Astrocyte (in vitro differentiated cells and primary cell): ENCODE measurements at regions not wholly inside any gene's neighbourhood (a gene's known extent, or its start where the extent isn't known, plus 50 kb on each side); places are given as distances from the start of the nearest gene placed in this dataset.

ENCODE experiments used
- DNase-seq: peaks from one replicate; pipeline ENCODE4 v3.0.0-alpha.2; 2010; ENCODE audit warnings: low read depth
- FAIRE-seq: peaks from 2 replicates; lab custom pipeline; 2011; peaks lifted over from hg19 to GRCh38; lab: Jason Lieb, UNC
- H2AFZ ChIP-seq: 2 replicates; pipeline ENCODE4 v1.6.0; 2012; ENCODE audit warnings: low read depth, low read length, inconsistent platforms
- H3K27ac ChIP-seq: 2 replicates; pipeline ENCODE4 v1.5.1; 2011; ENCODE audit warnings: low read depth, low read length, inconsistent platforms
- H3K27me3 ChIP-seq: 2 replicates; pipeline ENCODE4 v1.6.0; 2011; ENCODE audit warnings: low read length, inconsistent platforms; ENCODE audit not compliant: insufficient read depth
- H3K36me3 ChIP-seq: 2 replicates; pipeline ENCODE4 v1.5.1; 2011; ENCODE audit warnings: low read length, inconsistent platforms; ENCODE audit not compliant: insufficient read depth
- H3K4me1 ChIP-seq: 2 replicates; pipeline ENCODE4 v1.5.1; 2011; ENCODE audit warnings: low read length, inconsistent platforms; ENCODE audit not compliant: insufficient read depth
- H3K4me2 ChIP-seq: 2 replicates; pipeline ENCODE4 v1.6.0; 2012; ENCODE audit warnings: low read length, inconsistent platforms
- H3K4me3 ChIP-seq: 2 replicates; pipeline ENCODE4 v1.5.1; 2011; ENCODE audit warnings: low read depth, mild to moderate bottlenecking, low read length, inconsistent platforms; ENCODE audit not compliant: insufficient read depth
- H3K79me2 ChIP-seq: 2 replicates; pipeline ENCODE4 v1.6.0; 2012; ENCODE audit warnings: mild to moderate bottlenecking, low read length, inconsistent platforms; ENCODE audit not compliant: insufficient read depth
- H3K9ac ChIP-seq: 2 replicates; pipeline ENCODE4 v1.6.0; 2012; ENCODE audit warnings: mild to moderate bottlenecking, low read length, inconsistent platforms
- H3K9me3 ChIP-seq: 2 replicates; pipeline ENCODE4 v1.5.1; 2012; ENCODE audit warnings: low read depth, mild to moderate bottlenecking, low read length, inconsistent platforms; ENCODE audit not compliant: insufficient read depth
- H4K20me1 ChIP-seq: 2 replicates; pipeline ENCODE4 v1.6.0; 2012; ENCODE audit warnings: low read length, inconsistent platforms; ENCODE audit not compliant: insufficient read depth
- H3K27ac Mint-ChIP-seq: one replicate; pipeline ENCODE4 v1.8.0; 2021; ENCODE audit warnings: mild to moderate bottlenecking, mixed read lengths; ENCODE audit not compliant: unreplicated experiment
- H3K27me3 Mint-ChIP-seq: one replicate; pipeline ENCODE4 v1.8.0; 2021; ENCODE audit warnings: low read depth, mixed read lengths; ENCODE audit not compliant: unreplicated experiment
- H3K36me3 Mint-ChIP-seq: one replicate; pipeline ENCODE4 v1.8.0; 2021; ENCODE audit warnings: low read depth, mixed read lengths; ENCODE audit not compliant: unreplicated experiment
- H3K4me1 Mint-ChIP-seq: one replicate; pipeline ENCODE4 v1.8.0; 2021; ENCODE audit warnings: low read depth, mixed read lengths; ENCODE audit not compliant: unreplicated experiment
- H3K4me3 Mint-ChIP-seq: one replicate; pipeline ENCODE4 v1.8.0; 2021; ENCODE audit warnings: mild to moderate bottlenecking, moderate library complexity, mixed read lengths; ENCODE audit not compliant: unreplicated experiment
- H3K9me3 Mint-ChIP-seq: one replicate; pipeline ENCODE4 v1.8.0; 2021; ENCODE audit warnings: mild to moderate bottlenecking, mixed read lengths; ENCODE audit not compliant: unreplicated experiment
- CTCF ChIP-seq: IDR thresholded peaks from 2 replicates; pipeline ENCODE4 v1.5.1; 2011; ENCODE audit warnings: low read depth, mild to moderate bottlenecking, inconsistent platforms, low read length, moderate library complexity; ENCODE audit not compliant: insufficient read depth
- EZH2 ChIP-seq: IDR thresholded peaks from 2 replicates; pipeline ENCODE4 v1.6.1; 2012; ENCODE audit warnings: mild to moderate bottlenecking, low read length, inconsistent platforms; ENCODE audit not compliant: insufficient read depth

- Histone ChIP-seq H3K79me2 (no peaks in the 10 kb centered on the region), H3K9me3 (no peaks in the 10 kb centered on the region), H3K9ac (no peak overlapping the region), H3K4me2 (no peak overlapping the region), H3K4me3 (no peak overlapping the region), H3K36me3 (no peaks in the 10 kb centered on the region), H3K4me1 (peaks cover 3% of the 10 kb centered on the region), H2AFZ (no peak overlapping the region), H4K20me1 (no peaks in the 10 kb centered on the region), H3K27ac (no peak overlapping the region), H3K27me3 (no peaks in the 10 kb centered on the region)
- no peak overlapping the region for H3K27ac Mint-ChIP-seq
- no peaks in the 10 kb centered on the region for H3K4me1 Mint-ChIP-seq
- H3K4me3 Mint-ChIP-seq = no peak overlapping the region
- no peak for TF ChIP-seq EZH2
- no peak for TF ChIP-seq CTCF
- no peaks in the 10 kb centered on the region for H3K36me3 Mint-ChIP-seq
- no peaks in the 10 kb centered on the region for H3K27me3 Mint-ChIP-seq
- no peak for DNase-seq
- FAIRE-seq = no peak
- H3K9me3 Mint-ChIP-seq = peaks cover 14% of the 10 kb centered on the region
These were observed 580.0 kb downstream of the TBC1D22A start for GRCh38 chr22:47342446-47342845.

DNA sequence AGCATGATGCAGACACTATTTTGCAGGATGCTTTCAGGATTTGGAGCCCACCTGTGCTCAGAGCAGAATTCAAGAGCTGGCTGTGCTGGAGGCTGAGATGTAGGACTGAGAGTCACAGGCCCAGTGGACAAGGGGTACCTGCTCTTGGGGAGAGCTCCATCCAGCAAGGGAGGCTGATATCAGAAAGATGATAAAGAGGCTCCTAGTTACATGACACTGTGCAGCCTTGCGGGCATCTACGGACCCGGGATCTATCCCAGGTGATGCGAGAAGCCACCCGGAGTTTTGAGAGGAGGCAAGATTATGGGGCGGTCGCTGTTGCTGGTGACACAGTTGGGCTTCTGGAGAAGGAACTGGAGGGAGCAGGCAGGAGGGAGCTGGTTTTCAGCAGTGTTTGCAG is 579.0 kb downstream of the TBC1D22A start:
- Mint-ChIP-seq H3K27ac (no peak overlapping the region), H3K27me3 (no peaks in the 10 kb centered on the region), H3K9me3 (peaks cover 17% of the 10 kb centered on the region), H3K4me1 (no peaks in the 10 kb centered on the region), H3K36me3 (no peaks in the 10 kb centered on the region), H3K4me3 (no peak overlapping the region)
- Histone ChIP-seq H3K36me3 (no peaks in the 10 kb centered on the region), H2AFZ (no peak overlapping the region), H3K4me1 (peaks cover 9% of the 10 kb centered on the region), H3K9me3 (no peaks in the 10 kb centered on the region), H3K27me3 (no peaks in the 10 kb centered on the region), H3K9ac (no peak overlapping the region), H3K79me2 (no peaks in the 10 kb centered on the region), H3K4me3 (no peak overlapping the region), H3K4me2 (no peak overlapping the region), H4K20me1 (no peaks in the 10 kb centered on the region), H3K27ac (no peak overlapping the region)
- TF ChIP-seq EZH2 (no peak), CTCF (no peak)
- DNase-seq (no peak), FAIRE-seq (no peak)

- no peak overlapping the region for H3K9ac ChIP-seq
- H4K20me1 ChIP-seq = no peaks in the 10 kb centered on the region
- no peak for FAIRE-seq
- H3K27me3 Mint-ChIP-seq = no peaks in the 10 kb centered on the region
- no peak overlapping the region for H3K4me3 Mint-ChIP-seq
- no peak for DNase-seq
- H3K79me2 ChIP-seq = no peaks in the 10 kb centered on the region
- no peak overlapping the region for H3K27ac Mint-ChIP-seq
- H3K9me3 ChIP-seq = no peaks in the 10 kb centered on the region
- peaks cover 21% of the 10 kb centered on the region for H3K9me3 Mint-ChIP-seq
- no peaks in the 10 kb centered on the region for H3K36me3 ChIP-seq
- no peaks in the 10 kb centered on the region for H3K36me3 Mint-ChIP-seq
- no peak overlapping the region for H3K4me3 ChIP-seq
- H3K4me1 ChIP-seq = peaks cover 9% of the 10 kb centered on the region
- no peaks in the 10 kb centered on the region for H3K27me3 ChIP-seq
- TF ChIP-seq CTCF = no peak
- TF ChIP-seq EZH2 = no peak
- H3K27ac ChIP-seq = no peak overlapping the region
- no peak overlapping the region for H3K4me2 ChIP-seq
- H3K4me1 Mint-ChIP-seq = no peaks in the 10 kb centered on the region
- no peak overlapping the region for H2AFZ ChIP-seq
These were observed 578.5 kb downstream of the TBC1D22A start for GRCh38 chr22:47340851-47341436.
